Motor neuron (in vitro differentiated cells): ENCODE measurements at regions not wholly inside any gene's neighbourhood (a gene's known extent, or its start where the extent isn't known, plus 50 kb on each side); places are given as distances from the start of the nearest gene placed in this dataset.

Experiments
- ATAC-seq, 8 experiments: fragments of 200-7000 bp; cut with Tn5 transposase; replicated peaks in 6 of 8; 2 replicates each; pipeline ENCODE4 v1.8.0; 2021; ENCODE audit warnings: mild to moderate bottlenecking in 8 of 8, moderate library complexity in 8 of 8
- H3K27ac ChIP-seq, 2 donors: fragments of 250-450 bp; sonication (Bioruptor Pico); 2 replicates each; pipeline ENCODE4 v1.9.0; 2021; ENCODE audit warnings: antibody characterized with exemption in 2 of 2, mild to moderate bottlenecking in 2 of 2, moderate library complexity in 1 of 2
- H3K4me1 ChIP-seq, 2 donors: fragments of 250-450 bp; sonication (Bioruptor Pico); replicated peaks in 1 of 2; 2 replicates each; pipeline ENCODE4 v1.6.1; 2021; ENCODE audit warnings: antibody characterized with exemption in 2 of 2, mild to moderate bottlenecking in 2 of 2, moderate library complexity in 1 of 2
- H3K4me3 ChIP-seq, 5 donors: fragments of 250-450 bp; sonication (Bioruptor Pico); 2 replicates each; pipeline ENCODE4 v1.9.0; 2021; ENCODE audit warnings: antibody characterized with exemption in 5 of 5, mild to moderate bottlenecking in 5 of 5, moderate library complexity in 4 of 5
- WGBS, 10 experiments: fragments of 450-650 bp; shearing (Covaris generic); methylation state at CpG; one replicate each; pipeline ENCODE4 v1.0.0; 2022; 5-methylcytosine and 5-hydroxymethylcytosine counted together
- in situ Hi-C, 9 experiments: fragments of 400-800 bp; cut with MboI; loops; one replicate each; pipeline ENCODE4 v1.15.0; 2021; ENCODE audit warnings: low sequenced_read_pairs in 9 of 9, low pct_unique_long_range_greater_than_20kb in 2 of 9; ENCODE audit not compliant: unreplicated experiment in 9 of 9

- H3K27ac ChIP-seq = no peak overlapping the region
- in situ Hi-C loops = no loop called here
- no peaks in the 10 kb centered on the region for H3K4me1 ChIP-seq
- no peak for ATAC-seq
- no peak overlapping the region for H3K4me3 ChIP-seq
- WGBS, 10 experiments = 60 to 100% (median 96%) methylated on average over 1 to 3 of the region's 3 CpGs; no CpG with 5 or more reads in 4 of the 10 experiments
Observed at GRCh38 chr9:107861075-107861474, 371.5 kb upstream of the KLF4 start.

- 59 to 100% (median 84%) methylated on average over 1 to 6 of the region's 8 CpGs; no CpG with 5 or more reads in 2 of the 10 experiments for WGBS, 10 experiments
- Histone ChIP-seq H3K4me3 (no peak overlapping the region), H3K4me1 (no peaks in the 10 kb centered on the region), H3K27ac (no peak overlapping the region)
- in situ Hi-C loops = no loop called here
- no peak for ATAC-seq
Observed at GRCh38 chr9:107858260-107858659, 368.7 kb upstream of the KLF4 start.

- peak in 1 of 8 experiments; percentile 28 for ATAC-seq
- no peak overlapping the region for H3K4me3 ChIP-seq
- no peaks in the 10 kb centered on the region for H3K4me1 ChIP-seq
- H3K27ac ChIP-seq = no peak overlapping the region
- WGBS, 10 experiments = 47 to 60% (median 56%) methylated on average over 1 to 2 of the region's 2 CpGs; no CpG with 5 or more reads in 6 of the 10 experiments
- in situ Hi-C loops = no loop called here
Observed at GRCh38 chr9:107856633-107857032, 367.1 kb upstream of the KLF4 start.

- Histone ChIP-seq H3K4me1 (no peaks in the 10 kb centered on the region), H3K27ac (no peak overlapping the region), H3K4me3 (no peak overlapping the region)
- no peak for ATAC-seq
- in situ Hi-C loops = no loop called here
- WGBS, 10 experiments = 90 to 100% (median 100%) methylated on average over 1 of the region's 1 CpG; no CpG with 5 or more reads in 6 of the 10 experiments
Observed at GRCh38 chr9:107855164-107855563, 365.6 kb upstream of the KLF4 start.

GRCh38 chr9:107853461-107853860, 363.9 kb upstream of the KLF4 start:
- Histone ChIP-seq H3K27ac (no peak overlapping the region), H3K4me3 (no peak overlapping the region), H3K4me1 (no peaks in the 10 kb centered on the region)
- no peak for ATAC-seq
- 40 to 88% (median 64%) methylated on average over 1 to 5 of the region's 6 CpGs for WGBS, 10 experiments
- in situ Hi-C loops = no loop called here

- Histone ChIP-seq H3K4me3 (no peak overlapping the region), H3K4me1 (no peaks in the 10 kb centered on the region), H3K27ac (no peak overlapping the region)
- in situ Hi-C loops = no loop called here
- no peak for ATAC-seq
Observed at GRCh38 chr9:107852891-107853290, 363.3 kb upstream of the KLF4 start.

GRCh38 chr9:107850653-107851052, 361.1 kb upstream of the KLF4 start:
- Histone ChIP-seq H3K4me1 (no peaks in the 10 kb centered on the region), H3K4me3 (no peak overlapping the region), H3K27ac (no peak overlapping the region)
- in situ Hi-C loops = no loop called here
- WGBS, 10 experiments = 14 to 100% (median 93%) methylated on average over 1 to 4 of the region's 6 CpGs; no CpG with 5 or more reads in 1 of the 10 experiments
- no peak for ATAC-seq

GRCh38 chr9:107847978-107848964, 358.7 kb upstream of the KLF4 start:
- 0 to 92% (median 57%) methylated on average over 2 to 6 of the region's 6 CpGs for WGBS, 10 experiments
- Histone ChIP-seq H3K4me1 (no peaks in the 10 kb centered on the region), H3K27ac (no peak overlapping the region), H3K4me3 (no peak overlapping the region)
- in situ Hi-C loops = no loop called here
- ATAC-seq = peak in 3 of 8 experiments; percentile 72 to 92 (median 88)

GRCh38 chr9:107842530-107842929, 353.0 kb upstream of the KLF4 start:
- 61 to 100% (median 77%) methylated on average over 1 to 6 of the region's 6 CpGs; no CpG with 5 or more reads in 2 of the 10 experiments for WGBS, 10 experiments
- in situ Hi-C loops = no loop called here
- ATAC-seq = no peak

GRCh38 chr9:107841076-107841475, 351.5 kb upstream of the KLF4 start:
- no peak overlapping the region for H3K4me3 ChIP-seq
- no peaks in the 10 kb centered on the region for H3K4me1 ChIP-seq
- ATAC-seq = no peak
- 50 to 100% (median 84%) methylated on average over 1 to 2 of the region's 2 CpGs for WGBS, 10 experiments
- in situ Hi-C loops = no loop called here
- H3K27ac ChIP-seq = no peak overlapping the region

More at GRCh38 chr9:107842530-107842929, 353.0 kb upstream of the KLF4 start:
- Histone ChIP-seq H3K4me1 (no peaks in the 10 kb centered on the region), H3K27ac (no peak overlapping the region), H3K4me3 (no peak overlapping the region)

- whole genome bisulfite sequencing, 10 experiments = 80 to 100% (median 95%) methylated on average over 1 of the region's 1 CpG; no CpG with 5 or more reads in 4 of the 10 experiments
- no peaks in the 10 kb centered on the region for H3K4me1 ChIP-seq
- ATAC-seq = no peak
- no peak overlapping the region for H3K27ac ChIP-seq
- in situ Hi-C loops = no loop called here
- H3K4me3 ChIP-seq = no peak overlapping the region
Observed at GRCh38 chr9:107839371-107839770, 349.8 kb upstream of the KLF4 start.

- in situ Hi-C loops = no loop called here
- Histone ChIP-seq H3K4me3 (no peak overlapping the region), H3K27ac (no peak overlapping the region), H3K4me1 (no peaks in the 10 kb centered on the region)
- no peak for ATAC-seq
- WGBS, 10 experiments = 0 to 90% (median 67%) methylated on average over 1 of the region's 1 CpG; no CpG with 5 or more reads in 5 of the 10 experiments
Observed at GRCh38 chr9:107838766-107839165, 349.2 kb upstream of the KLF4 start.

GRCh38 chr9:107836300-107836699, 346.7 kb upstream of the KLF4 start:
- in situ Hi-C loops = no loop called here
- WGBS, 10 experiments = 17 to 100% (median 84%) methylated on average over 1 to 2 of the region's 2 CpGs; no CpG with 5 or more reads in 1 of the 10 experiments
- no peak overlapping the region for H3K4me3 ChIP-seq
- peaks cover 0 to 6% of the 10 kb centered on the region in 2 donors for H3K4me1 ChIP-seq
- no peak for ATAC-seq
- no peak overlapping the region for H3K27ac ChIP-seq
